Muscle of leg (tissue), 3 donors: ENCODE measurements at regions not wholly inside any gene's neighbourhood (a gene's known extent, or its start where the extent isn't known, plus 50 kb on each side); places are given as distances from the start of the nearest gene placed in this dataset.

ENCODE experiments used
- DNase-seq: peaks from one replicate; pipeline ENCODE4 v3.0.0; 2013
- H3K27ac ChIP-seq: one replicate; pipeline ENCODE4 v1.5.1; 2013; ENCODE audit warnings: mild to moderate bottlenecking, low read length, control low read depth
- H3K27me3 ChIP-seq: one replicate; pipeline ENCODE4 v1.6.1; 2013; ENCODE audit warnings: low read length; ENCODE audit not compliant: control insufficient read depth, insufficient read depth
- H3K36me3 ChIP-seq: one replicate; pipeline ENCODE4 v1.6.1; 2013; ENCODE audit warnings: low read length; ENCODE audit not compliant: control insufficient read depth, insufficient read depth
- H3K4me1 ChIP-seq: one replicate; pipeline ENCODE4 v1.6.1; 2013; ENCODE audit warnings: low read length; ENCODE audit not compliant: control insufficient read depth, insufficient read depth
- H3K4me3 ChIP-seq: one replicate; pipeline ENCODE4 v1.5.1; 2013; ENCODE audit warnings: low read length, control low read depth
- H3K9me3 ChIP-seq: replicated peaks from 2 replicates; pipeline ENCODE4 v1.6.1; 2013; ENCODE audit warnings: low read depth, low read length; ENCODE audit not compliant: control insufficient read depth
- WGBS: methylation state at CpG from one replicate; pipeline ENCODE4 v1.1.5; 2013; ENCODE audit warnings: missing lambda C conversion rate; ENCODE audit not compliant: insufficient coverage; 5-methylcytosine and 5-hydroxymethylcytosine counted together

DNA sequence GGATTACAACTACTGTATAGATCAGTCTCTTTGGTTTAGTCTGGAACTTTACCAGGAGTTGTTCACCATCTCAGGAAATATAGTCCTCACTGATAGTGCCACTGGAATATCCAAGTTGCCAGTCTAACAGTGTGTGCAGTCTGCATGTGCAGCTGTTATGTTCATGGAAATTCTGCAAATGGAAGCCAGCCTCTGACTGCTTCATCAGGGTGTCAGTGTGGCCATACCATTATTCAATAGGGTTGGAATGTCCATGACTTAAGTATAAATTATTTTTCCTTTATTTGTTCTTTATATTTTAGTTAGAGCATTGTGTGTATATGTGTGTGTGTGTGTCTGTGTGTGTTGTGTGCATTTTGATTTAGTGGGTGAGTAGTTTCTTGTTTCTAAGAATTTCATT is 51.8 kb downstream of the C11orf96 start:
- no peaks in the 10 kb centered on the region for H3K9me3 ChIP-seq
- H3K4me1 ChIP-seq: peaks cover 70% of the 10 kb centered on the region
- H3K27me3 ChIP-seq: no peaks in the 10 kb centered on the region
- no peaks in the 10 kb centered on the region for H3K36me3 ChIP-seq
- H3K27ac ChIP-seq: peak overlapping the region; percentile 3
- H3K4me3 ChIP-seq: no peak overlapping the region
- DNase-seq: peak; percentile 77

DNA sequence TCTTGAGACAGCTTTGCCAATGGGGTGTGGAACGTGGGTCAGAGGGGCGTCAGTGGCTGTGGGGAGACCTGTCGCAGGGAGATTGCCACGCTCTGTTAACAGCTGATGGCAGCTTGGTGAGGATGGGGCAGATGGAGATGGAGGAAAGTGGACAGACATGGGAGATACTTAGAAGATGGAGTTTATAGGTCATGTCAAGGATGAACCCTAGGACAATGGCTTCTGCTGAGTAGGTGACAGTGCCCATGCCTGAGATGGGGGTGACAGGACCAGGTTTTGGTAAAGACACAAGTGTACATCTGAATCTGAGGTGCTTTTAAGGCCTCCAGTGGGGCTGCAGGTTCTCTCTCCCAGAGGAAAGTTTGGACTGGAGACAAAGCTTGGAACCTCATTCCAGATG is 51.5 kb upstream of the ACCSL start:
- peaks cover 51% of the 10 kb centered on the region for H3K4me1 ChIP-seq
- no peak for DNase-seq
- no peak overlapping the region for H3K27ac ChIP-seq
- no peaks in the 10 kb centered on the region for H3K27me3 ChIP-seq
- no peaks in the 10 kb centered on the region for H3K9me3 ChIP-seq
- no peaks in the 10 kb centered on the region for H3K36me3 ChIP-seq
- WGBS: 91% methylated on average over 4 of the region's 4 CpGs
- H3K4me3 ChIP-seq: no peak overlapping the region

- DNase-seq: peak; percentile 87
- H3K27me3 ChIP-seq: no peaks in the 10 kb centered on the region
These were observed 50.6 kb upstream of the ACCSL start for GRCh38 chr11:43997022-43997660.

More at GRCh38 chr11:43997022-43997660, 50.6 kb upstream of the ACCSL start:
- WGBS: 12% methylated on average over 6 of the region's 15 CpGs
- H3K4me1 ChIP-seq: peaks cover 49% of the 10 kb centered on the region
- H3K36me3 ChIP-seq: no peaks in the 10 kb centered on the region
- no peak overlapping the region for H3K4me3 ChIP-seq
- H3K27ac ChIP-seq: no peak overlapping the region
- no peaks in the 10 kb centered on the region for H3K9me3 ChIP-seq
